ENCODE measurements at regions not wholly inside any gene's neighbourhood (a gene's known extent, or its start where the extent isn't known, plus 50 kb on each side); places are given as distances from the start of the nearest gene placed in this dataset.

DNA sequence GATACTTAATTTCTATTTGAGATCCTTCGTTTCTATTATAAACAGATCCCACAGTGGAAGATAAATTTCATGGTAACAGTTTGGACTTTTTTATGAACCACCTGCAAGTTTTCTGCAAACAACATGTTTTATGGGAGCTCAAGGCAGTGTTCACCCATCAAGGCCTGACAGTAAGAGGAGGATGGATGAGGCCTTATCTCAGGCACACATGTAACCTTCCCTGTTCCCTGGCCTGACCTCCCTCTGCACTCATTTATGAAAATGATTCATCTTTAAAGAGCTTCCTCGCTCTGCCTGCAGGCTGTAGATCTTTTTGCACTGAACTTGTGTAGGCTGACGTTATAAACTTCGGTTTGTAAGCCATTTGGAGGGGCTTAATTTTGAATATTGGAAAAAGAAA lies 500.1 kb downstream of the GATA3 start:
- no peak overlapping the region for H3K27ac Mint-ChIP-seq
- H3K4me1 Mint-ChIP-seq: no peaks in the 10 kb centered on the region
- DNase-seq (ENCODE audit: low spot score in 2 of 2) (no peak), ATAC-seq (ENCODE audit: low read depth) (no peak)
- H3K27me3 Mint-ChIP-seq: no peaks in the 10 kb centered on the region
- peaks cover 3% of the 10 kb centered on the region for H3K9me3 Mint-ChIP-seq
- no peaks in the 10 kb centered on the region for H3K36me3 Mint-ChIP-seq
- H3K4me3 Mint-ChIP-seq: no peak overlapping the region

DNA sequence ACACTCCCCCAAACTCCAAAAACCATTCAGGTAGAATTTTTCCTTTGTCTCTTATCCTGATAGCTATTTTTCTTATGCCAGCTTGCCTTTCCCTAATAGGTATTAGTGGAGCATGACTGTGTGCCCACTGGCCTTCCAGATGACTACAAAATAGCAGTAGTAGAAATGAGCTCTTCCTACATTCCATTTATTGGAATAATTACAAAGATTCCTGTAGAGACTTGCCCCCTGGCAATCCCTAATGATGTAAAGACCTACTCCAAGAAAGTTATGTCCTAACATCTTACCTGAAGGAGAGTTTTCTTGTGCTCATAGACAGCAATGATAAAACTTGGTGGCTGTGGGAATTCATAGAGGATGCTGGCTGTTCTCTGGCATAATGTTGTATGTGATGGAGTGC lies 501.8 kb downstream of the GATA3 start:
- H3K27me3 Mint-ChIP-seq: no peaks in the 10 kb centered on the region
- H3K4me3 Mint-ChIP-seq: no peak overlapping the region
- H3K27ac Mint-ChIP-seq: no peak overlapping the region
- no peak for ATAC-seq (ENCODE audit: low read depth)
- no peak for DNase-seq (ENCODE audit: low spot score in 2 of 2)
- H3K9me3 Mint-ChIP-seq: peaks cover 2% of the 10 kb centered on the region
- no peaks in the 10 kb centered on the region for H3K36me3 Mint-ChIP-seq
- H3K4me1 Mint-ChIP-seq: no peaks in the 10 kb centered on the region

DNA sequence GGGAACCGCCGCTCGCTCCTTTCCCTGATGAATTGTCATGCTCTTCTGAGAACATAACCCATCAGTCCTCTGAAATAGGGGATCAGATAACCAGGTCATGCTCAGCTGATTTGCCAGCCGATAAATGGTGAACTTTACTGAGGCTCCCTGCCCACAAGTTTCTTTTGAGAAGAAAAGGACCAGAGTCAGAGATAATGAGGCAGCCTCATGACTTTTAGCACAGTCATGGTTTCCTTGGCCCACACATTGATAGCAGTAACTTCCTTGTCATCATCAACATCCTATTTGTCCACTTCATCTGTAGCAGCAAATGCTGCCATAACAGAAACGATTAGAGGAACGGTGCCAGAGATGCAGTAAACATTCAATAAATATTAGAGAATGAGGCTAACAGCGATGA lies 509.0 kb downstream of the GATA3 start:
- no peaks in the 10 kb centered on the region for H3K4me1 Mint-ChIP-seq
- peaks cover 5% of the 10 kb centered on the region for H3K9me3 Mint-ChIP-seq
- H3K27me3 Mint-ChIP-seq: no peaks in the 10 kb centered on the region
- DNase-seq (ENCODE audit: low spot score in 2 of 2) (no peak), ATAC-seq (ENCODE audit: low read depth) (no peak)
- no peak overlapping the region for H3K27ac Mint-ChIP-seq
- no peaks in the 10 kb centered on the region for H3K36me3 Mint-ChIP-seq
- H3K4me3 Mint-ChIP-seq: no peak overlapping the region

DNA sequence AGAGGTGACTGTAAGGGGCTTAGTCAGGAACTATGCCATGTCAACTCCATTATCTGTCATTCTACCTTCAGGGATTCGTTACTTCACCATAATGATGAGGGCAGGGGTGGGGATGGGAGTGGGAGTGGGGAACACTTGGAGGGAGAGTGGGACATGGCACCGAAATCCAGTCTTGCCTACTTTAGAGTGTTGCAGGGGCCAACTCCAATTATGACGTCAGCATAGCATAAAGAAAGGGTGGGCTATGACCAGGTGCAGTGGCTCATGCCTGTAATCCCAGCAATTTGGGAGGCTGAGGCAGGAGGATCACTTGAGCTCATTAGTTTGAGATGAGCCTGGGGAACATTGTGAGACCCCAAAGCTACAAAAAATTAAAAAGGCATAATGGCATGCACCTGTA lies 512.2 kb downstream of the GATA3 start:
- DNase-seq (ENCODE audit: low spot score in 2 of 2): no peak

DNA sequence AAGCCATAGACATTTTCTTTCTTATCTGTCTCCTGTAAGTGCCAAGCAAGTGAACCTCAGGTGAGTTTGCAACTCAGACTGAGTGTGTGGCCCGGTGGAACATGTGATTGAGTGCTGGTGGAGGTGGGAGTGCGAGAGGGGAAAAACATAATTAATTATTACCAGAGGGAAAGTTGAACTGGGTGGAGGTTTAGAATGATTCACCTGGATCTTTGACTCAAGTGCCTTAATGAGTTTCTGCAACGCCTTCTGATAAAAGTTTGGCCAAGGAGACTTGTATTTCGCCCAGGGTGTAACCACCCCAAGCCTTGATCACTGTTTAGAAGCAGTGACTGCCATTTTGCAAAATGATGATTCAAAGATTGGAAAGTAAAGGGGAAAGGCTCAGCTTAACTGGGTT lies 513.9 kb downstream of the GATA3 start:
- H3K4me3 Mint-ChIP-seq: no peak overlapping the region
- ATAC-seq (ENCODE audit: low read depth) (no peak), DNase-seq (ENCODE audit: low spot score in 2 of 2) (no peak)
- no peaks in the 10 kb centered on the region for H3K36me3 Mint-ChIP-seq
- H3K27ac Mint-ChIP-seq: no peak overlapping the region
- H3K4me1 Mint-ChIP-seq: no peaks in the 10 kb centered on the region
- no peaks in the 10 kb centered on the region for H3K27me3 Mint-ChIP-seq
- H3K9me3 Mint-ChIP-seq: peaks cover 3% of the 10 kb centered on the region

More for the DNA sequence above, 512.2 kb downstream of the GATA3 start:
- Mint-ChIP-seq H3K4me1 (no peaks in the 10 kb centered on the region), H3K27ac (no peak overlapping the region), H3K9me3 (peaks cover 6% of the 10 kb centered on the region), H3K4me3 (no peak overlapping the region), H3K36me3 (no peaks in the 10 kb centered on the region), H3K27me3 (no peaks in the 10 kb centered on the region)
- no peak for ATAC-seq (ENCODE audit: low read depth)

DNA sequence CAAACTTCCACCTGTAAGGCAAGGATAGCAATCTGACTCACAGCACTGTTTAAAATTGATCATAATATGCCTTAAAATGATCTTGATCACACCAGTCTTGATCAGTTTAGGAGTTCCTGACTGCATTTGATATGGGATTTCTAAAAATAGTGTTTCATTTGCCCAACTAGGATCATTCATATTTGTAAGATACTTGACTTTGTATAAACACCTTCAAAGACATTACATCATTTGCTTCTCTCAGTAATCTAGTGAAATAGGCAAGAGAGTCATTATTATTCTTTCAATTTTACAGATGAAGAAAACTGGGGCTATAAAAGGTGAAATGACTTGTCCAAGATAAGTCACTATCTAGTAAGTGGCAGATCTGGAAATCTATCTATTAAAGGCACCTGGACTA lies 521.1 kb downstream of the GATA3 start:
- H3K27ac Mint-ChIP-seq: no peak overlapping the region
- no peaks in the 10 kb centered on the region for H3K4me1 Mint-ChIP-seq
- H3K4me3 Mint-ChIP-seq: no peak overlapping the region
- peaks cover 5% of the 10 kb centered on the region for H3K9me3 Mint-ChIP-seq
- DNase-seq (ENCODE audit: low spot score in 2 of 2): no peak
- H3K27me3 Mint-ChIP-seq: no peaks in the 10 kb centered on the region
- no peak for ATAC-seq (ENCODE audit: low read depth)
- no peaks in the 10 kb centered on the region for H3K36me3 Mint-ChIP-seq

DNA sequence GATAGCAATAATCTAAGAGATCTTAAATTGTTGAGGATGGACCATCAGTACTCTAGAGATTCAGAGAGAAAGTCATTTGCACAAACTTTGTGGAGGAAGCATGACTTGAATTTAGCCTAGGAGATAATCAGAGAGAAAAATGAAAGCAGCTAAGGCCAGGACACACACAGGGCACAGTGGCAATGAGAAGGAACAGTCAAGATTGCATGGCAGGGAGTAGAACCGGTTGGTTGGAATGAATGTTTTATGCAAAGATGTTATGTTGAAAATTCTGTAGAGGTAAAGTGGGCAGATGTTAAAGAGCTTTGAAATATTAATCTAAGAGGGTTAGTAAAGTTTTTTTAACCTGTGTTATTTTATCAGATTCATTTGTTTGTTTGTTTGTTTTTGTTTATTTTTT lies 521.8 kb downstream of the GATA3 start:
- Mint-ChIP-seq H3K36me3 (no peaks in the 10 kb centered on the region), H3K9me3 (peaks cover 5% of the 10 kb centered on the region), H3K27ac (no peak overlapping the region), H3K27me3 (no peaks in the 10 kb centered on the region), H3K4me1 (no peaks in the 10 kb centered on the region), H3K4me3 (no peak overlapping the region)
- no peak for ATAC-seq (ENCODE audit: low read depth)
- DNase-seq (ENCODE audit: low spot score in 2 of 2): no peak

DNA sequence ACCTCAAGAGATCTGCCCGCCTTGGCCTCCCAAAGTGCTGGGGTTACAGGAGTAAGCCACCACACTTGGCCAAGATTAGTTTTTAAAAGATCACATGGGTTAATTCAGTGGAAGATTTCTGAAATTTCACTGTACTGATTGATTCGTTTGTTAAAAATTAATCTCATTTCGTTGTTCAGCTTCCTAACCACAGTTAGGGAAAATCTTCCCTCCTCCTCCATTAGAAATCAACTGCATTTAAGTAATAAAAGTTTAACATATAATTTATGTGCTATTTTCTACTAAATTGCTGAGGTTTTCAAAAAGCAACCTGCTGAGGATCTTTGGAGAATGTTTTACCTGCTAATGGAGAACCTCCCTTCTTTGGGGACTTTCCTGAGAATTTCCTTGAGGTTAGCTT lies 522.4 kb downstream of the GATA3 start:
- Mint-ChIP-seq H3K27ac (no peak overlapping the region), H3K4me1 (no peaks in the 10 kb centered on the region), H3K36me3 (no peaks in the 10 kb centered on the region), H3K9me3 (peaks cover 5% of the 10 kb centered on the region), H3K27me3 (no peaks in the 10 kb centered on the region), H3K4me3 (no peak overlapping the region)
- ATAC-seq (ENCODE audit: low read depth) (no peak), DNase-seq (ENCODE audit: low spot score in 2 of 2) (no peak)

DNA sequence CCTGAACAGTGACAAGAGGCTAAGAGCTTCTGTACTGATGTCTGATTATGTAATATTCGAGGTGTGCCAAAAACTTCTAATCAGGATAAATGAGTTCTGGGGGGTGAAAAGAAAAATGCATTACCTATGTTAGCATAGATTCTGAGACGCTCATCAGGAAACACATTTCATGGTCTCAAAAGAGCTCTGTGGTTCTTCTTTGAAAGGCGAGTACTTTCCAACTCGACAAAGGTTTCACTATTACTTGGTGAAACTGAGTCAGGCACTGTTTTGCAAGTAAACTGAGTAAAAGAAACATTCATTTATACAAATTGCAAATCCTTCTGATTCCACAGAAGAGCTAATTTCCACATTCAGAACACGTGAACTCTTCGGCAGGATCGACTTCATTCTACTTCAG lies 523.2 kb downstream of the GATA3 start:
- Mint-ChIP-seq H3K4me3 (no peak overlapping the region), H3K4me1 (no peaks in the 10 kb centered on the region), H3K27ac (no peak overlapping the region), H3K27me3 (no peaks in the 10 kb centered on the region), H3K36me3 (no peaks in the 10 kb centered on the region), H3K9me3 (peaks cover 5% of the 10 kb centered on the region)
- no peak for ATAC-seq (ENCODE audit: low read depth)
- DNase-seq (ENCODE audit: low spot score in 2 of 2): no peak

DNA sequence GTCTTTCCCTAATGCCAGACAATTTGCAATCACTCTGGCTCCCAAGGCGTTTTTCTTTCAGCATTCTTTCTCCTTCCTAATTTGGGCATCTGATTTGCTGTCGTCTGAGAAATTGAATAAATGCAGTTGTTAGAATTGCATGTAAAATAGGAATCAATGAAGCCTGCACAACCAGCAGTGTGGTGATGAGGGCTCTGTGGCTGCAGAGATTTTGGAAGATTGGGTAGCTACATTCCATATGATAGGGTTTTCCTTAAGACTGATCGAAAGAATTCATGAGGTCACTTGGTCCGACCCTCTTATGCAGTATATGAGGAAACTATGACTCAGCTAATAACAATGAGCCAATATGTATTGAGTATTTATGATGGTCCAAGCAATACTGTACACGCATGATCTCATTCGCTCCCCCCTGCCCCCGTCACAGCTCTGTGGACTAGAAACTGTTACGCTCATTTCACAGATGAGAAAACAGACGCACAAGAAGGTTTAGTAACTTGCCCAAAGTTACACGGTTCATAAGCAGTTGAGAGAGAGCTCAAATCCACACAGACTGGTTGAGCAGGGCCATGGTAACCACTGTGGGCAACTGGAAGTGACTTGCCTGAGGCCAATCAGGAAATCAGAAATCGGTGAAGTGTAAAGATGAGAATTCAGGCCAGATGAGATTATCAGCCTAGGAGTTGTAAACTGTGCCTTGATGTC lies 527.2 kb downstream of the GATA3 start:
- peaks cover 1% of the 10 kb centered on the region for H3K9me3 Mint-ChIP-seq
- no peaks in the 10 kb centered on the region for H3K36me3 Mint-ChIP-seq
- no peak overlapping the region for H3K27ac Mint-ChIP-seq
- H3K4me1 Mint-ChIP-seq: no peaks in the 10 kb centered on the region
- ATAC-seq (ENCODE audit: low read depth) (no peak), DNase-seq (ENCODE audit: low spot score in 2 of 2) (no peak)
- H3K4me3 Mint-ChIP-seq: no peak overlapping the region
- H3K27me3 Mint-ChIP-seq: no peaks in the 10 kb centered on the region

DNA sequence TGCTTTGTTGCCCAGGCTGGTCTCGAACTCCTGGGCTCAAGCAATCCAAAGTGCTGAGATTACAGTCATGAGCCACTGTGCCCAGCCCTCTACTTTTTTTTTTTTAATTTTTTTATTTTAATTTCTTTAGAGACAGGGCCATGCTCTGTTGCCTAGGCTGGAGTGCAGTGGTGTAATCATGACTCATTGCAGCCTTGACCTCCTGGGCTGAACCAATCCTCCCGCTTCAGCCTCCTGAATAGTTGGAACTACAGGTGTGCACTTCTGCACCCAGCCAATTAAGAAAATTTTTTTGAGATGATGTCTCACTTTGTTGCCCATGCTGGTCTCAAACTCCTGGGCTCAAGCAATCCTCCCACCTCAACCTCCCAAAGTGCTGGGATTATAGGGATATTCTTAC lies 528.6 kb downstream of the GATA3 start:
- H3K4me3 Mint-ChIP-seq: no peak overlapping the region
- H3K4me1 Mint-ChIP-seq: no peaks in the 10 kb centered on the region
- no peak overlapping the region for H3K27ac Mint-ChIP-seq
- peaks cover 7% of the 10 kb centered on the region for H3K9me3 Mint-ChIP-seq
- ATAC-seq (ENCODE audit: low read depth) (no peak), DNase-seq (ENCODE audit: low spot score in 2 of 2) (no peak)
- H3K36me3 Mint-ChIP-seq: no peaks in the 10 kb centered on the region
- no peaks in the 10 kb centered on the region for H3K27me3 Mint-ChIP-seq

DNA sequence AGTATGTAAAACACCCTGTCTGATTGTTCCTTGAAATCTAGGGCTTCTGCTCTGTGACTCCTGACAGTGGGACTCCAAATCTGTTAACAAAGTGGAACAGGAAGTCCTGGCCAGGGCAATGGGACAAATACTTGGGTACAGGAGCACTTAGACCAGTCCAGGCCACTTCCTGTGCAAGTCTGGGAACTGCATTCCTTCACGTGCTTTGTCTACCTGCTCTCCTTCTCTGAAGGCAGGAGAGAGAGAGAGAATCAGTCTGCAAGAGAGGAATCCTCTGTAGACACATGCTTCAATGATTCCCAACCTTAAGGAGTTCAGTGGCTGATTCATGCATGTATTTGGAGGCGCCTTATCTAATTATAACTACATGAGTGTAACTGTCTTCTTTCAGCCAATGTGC lies 530.2 kb downstream of the GATA3 start:
- no peaks in the 10 kb centered on the region for H3K27me3 Mint-ChIP-seq

DNA sequence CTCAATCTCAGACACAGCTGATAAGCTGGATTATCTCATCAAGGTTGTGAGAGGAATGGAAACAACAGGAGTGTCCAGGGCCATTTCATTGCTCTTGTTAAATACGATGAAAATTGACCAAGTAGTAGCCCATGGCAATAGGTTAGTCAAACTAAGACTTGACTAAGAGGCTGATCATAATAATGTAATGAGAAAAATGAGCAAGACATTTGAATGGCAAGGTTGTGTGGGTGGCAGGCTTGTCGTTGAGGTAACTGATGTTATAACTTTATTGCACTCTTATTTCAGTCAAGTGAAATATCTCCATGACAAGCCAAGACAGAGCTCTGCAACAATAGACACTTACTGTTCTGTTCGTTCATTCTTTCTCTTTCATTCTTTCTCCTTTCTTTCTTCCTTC lies 532.0 kb downstream of the GATA3 start:
- Mint-ChIP-seq H3K9me3 (peaks cover 7% of the 10 kb centered on the region), H3K27ac (no peak overlapping the region), H3K27me3 (no peaks in the 10 kb centered on the region), H3K4me3 (no peak overlapping the region), H3K4me1 (no peaks in the 10 kb centered on the region), H3K36me3 (no peaks in the 10 kb centered on the region)
- DNase-seq (ENCODE audit: low spot score in 2 of 2) (no peak), ATAC-seq (ENCODE audit: low read depth) (no peak)

More for the DNA sequence above, 530.2 kb downstream of the GATA3 start:
- no peak overlapping the region for H3K27ac Mint-ChIP-seq
- H3K9me3 Mint-ChIP-seq: peaks cover 7% of the 10 kb centered on the region
- H3K4me1 Mint-ChIP-seq: no peaks in the 10 kb centered on the region
- no peaks in the 10 kb centered on the region for H3K36me3 Mint-ChIP-seq
- ATAC-seq (ENCODE audit: low read depth) (no peak), DNase-seq (ENCODE audit: low spot score in 2 of 2) (no peak)
- no peak overlapping the region for H3K4me3 Mint-ChIP-seq

DNA sequence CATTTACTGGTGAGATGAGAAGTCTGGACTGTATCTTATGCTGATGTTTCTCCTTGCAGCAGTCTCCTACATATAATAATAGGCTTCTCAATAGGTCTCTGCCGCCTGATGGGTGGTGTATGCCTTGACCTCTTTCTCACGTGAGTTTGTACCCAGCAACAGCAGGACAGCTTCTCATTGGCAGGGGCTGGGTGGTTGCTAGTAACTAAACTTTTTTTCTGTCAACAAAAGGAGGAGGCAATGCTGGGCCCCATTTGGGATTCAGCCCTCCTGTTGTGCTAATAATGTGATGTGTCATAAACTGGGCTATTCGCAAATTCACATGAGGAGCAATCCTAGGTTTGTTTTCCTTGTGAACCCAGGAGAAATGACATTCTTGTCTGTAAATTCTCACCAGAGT lies 533.6 kb downstream of the GATA3 start:
- H3K36me3 Mint-ChIP-seq: no peaks in the 10 kb centered on the region
- ATAC-seq (ENCODE audit: low read depth) (no peak), DNase-seq (ENCODE audit: low spot score in 2 of 2) (no peak)
- peaks cover 7% of the 10 kb centered on the region for H3K9me3 Mint-ChIP-seq
- H3K27me3 Mint-ChIP-seq: no peaks in the 10 kb centered on the region
- no peak overlapping the region for H3K4me3 Mint-ChIP-seq
- H3K4me1 Mint-ChIP-seq: no peaks in the 10 kb centered on the region
- no peak overlapping the region for H3K27ac Mint-ChIP-seq

DNA sequence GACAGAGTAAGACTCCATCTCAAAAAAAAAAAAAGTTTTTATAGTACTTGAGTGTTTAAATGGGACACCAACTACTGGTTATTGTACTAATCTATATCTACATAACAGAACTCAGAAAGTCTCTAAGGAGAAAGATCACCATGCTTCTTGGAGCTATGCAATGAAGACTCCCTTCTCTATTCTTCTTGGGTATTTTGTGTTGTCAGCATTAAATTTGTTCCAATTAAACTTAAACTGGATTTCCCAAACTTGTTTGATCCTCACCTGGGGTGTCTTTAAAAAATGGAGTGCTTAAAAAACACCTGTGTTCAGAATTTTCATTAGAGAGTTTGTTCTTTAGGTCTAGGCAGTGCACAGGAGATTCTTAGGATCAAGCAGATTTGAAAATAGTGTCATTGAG lies 536.0 kb downstream of the GATA3 start:
- no peaks in the 10 kb centered on the region for H3K36me3 Mint-ChIP-seq
- H3K27ac Mint-ChIP-seq: no peak overlapping the region
- H3K4me3 Mint-ChIP-seq: no peak overlapping the region
- no peak for ATAC-seq (ENCODE audit: low read depth)
- H3K9me3 Mint-ChIP-seq: peaks cover 5% of the 10 kb centered on the region
- no peaks in the 10 kb centered on the region for H3K27me3 Mint-ChIP-seq
- H3K4me1 Mint-ChIP-seq: no peaks in the 10 kb centered on the region
- no peak for DNase-seq (ENCODE audit: low spot score in 2 of 2)

Data from memory B cell (primary cell).